ENCODE measurements at regions not wholly inside any gene's neighbourhood (a gene's known extent, or its start where the extent isn't known, plus 50 kb on each side); places are given as distances from the start of the nearest gene placed in this dataset.

- TF ChIP-seq CTCF (IDR thresholded peaks at IDR 0.05; ENCODE audit: insufficient read depth, low read depth, low read length) (no peak), EZH2 (IDR thresholded peaks at IDR 0.05; ENCODE audit: insufficient read depth, low read length) (no peak)
These were observed 332.0 kb upstream of the RASGRP1 start for GRCh38 chr15:38896647-38897046.
